ENCODE measurements at regions not wholly inside any gene's neighbourhood (a gene's known extent, or its start where the extent isn't known, plus 50 kb on each side); places are given as distances from the start of the nearest gene placed in this dataset.

DNA sequence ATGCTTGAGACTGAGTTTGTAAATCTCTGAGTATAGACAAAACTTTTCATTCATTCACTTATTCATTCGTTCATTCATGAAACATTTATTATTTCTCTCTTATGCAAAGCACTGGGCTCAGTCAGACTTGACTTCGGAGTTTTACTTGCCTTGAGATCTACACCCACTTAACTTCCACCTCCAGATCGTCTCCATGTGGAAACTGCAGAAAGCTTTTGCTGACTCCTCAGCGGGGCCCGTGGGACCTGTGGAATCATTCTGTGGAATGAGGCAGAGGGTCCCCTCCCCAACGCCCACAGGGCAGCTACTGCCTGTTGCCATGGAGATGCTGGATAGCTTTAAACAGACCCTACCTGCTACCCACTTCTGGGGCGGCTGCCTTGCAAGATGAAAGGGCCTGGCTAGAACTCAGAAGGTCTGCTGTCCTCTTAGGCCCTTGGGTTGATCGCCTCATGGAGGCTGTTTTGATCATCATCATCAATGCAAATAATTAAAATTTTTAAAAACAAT, 66.4 kb upstream of the KCNG1 start:
- no peak overlapping the region for H3K27ac ChIP-seq (ENCODE audit: insufficient read depth, low read length)
- no peak overlapping the region for H3K9ac ChIP-seq (ENCODE audit: low read depth, low read length)
- no TSS peak for BruUV-seq (replicated peaks)
- no peak overlapping the region for H2BK20ac ChIP-seq (ENCODE audit: low read depth, low read length)
- no peak for DNase-seq
- H3K4me1 ChIP-seq (ENCODE audit: control insufficient read depth, insufficient read depth, low read length), result no peaks in the 10 kb centered on the region
- H2AK5ac ChIP-seq (ENCODE audit: low read depth, low read length), result no peak overlapping the region
- no peak overlapping the region for H3K23ac ChIP-seq (ENCODE audit: low read depth, low read length)
- H2BK15ac ChIP-seq (ENCODE audit: low read depth, low read length), result no peak overlapping the region
- no peak overlapping the region for H3K4me2 ChIP-seq (ENCODE audit: low read depth, low read length)
- TF ChIP-seq BHLHE40 (IDR thresholded peaks at IDR 0.05; ENCODE audit: low read depth, low read length), result no peak
- no peak for TF ChIP-seq RCOR1 (IDR thresholded peaks at IDR 0.05; ENCODE audit: insufficient replicate concordance, low read length)
- TF ChIP-seq NFE2L2 (IDR thresholded peaks at IDR 0.05; ENCODE audit: low read depth, low read length), result no peak
- TF ChIP-seq, protein P1, sequence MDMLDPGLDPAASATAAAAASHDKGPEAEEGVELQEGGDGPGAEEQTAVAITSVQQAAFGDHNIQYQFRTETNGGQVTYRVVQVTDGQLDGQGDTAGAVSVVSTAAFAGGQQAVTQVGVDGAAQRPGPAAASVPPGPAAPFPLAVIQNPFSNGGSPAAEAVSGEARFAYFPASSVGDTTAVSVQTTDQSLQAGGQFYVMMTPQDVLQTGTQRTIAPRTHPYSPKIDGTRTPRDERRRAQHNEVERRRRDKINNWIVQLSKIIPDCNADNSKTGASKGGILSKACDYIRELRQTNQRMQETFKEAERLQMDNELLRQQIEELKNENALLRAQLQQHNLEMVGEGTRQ (IDR thresholded peaks at IDR 0.05; ENCODE audit: low read depth, low read length), result no peak
- TF ChIP-seq SMC3 (IDR thresholded peaks at IDR 0.05; ENCODE audit: low read depth, low read length), result no peak
- TF ChIP-seq CHD1 (IDR thresholded peaks at IDR 0.05; ENCODE audit: low read depth, low read length), result no peak
- TF ChIP-seq RAD21 (IDR thresholded peaks at IDR 0.05; ENCODE audit: low read length), result no peak
- no peak for TF ChIP-seq RFX5 (IDR thresholded peaks at IDR 0.05; ENCODE audit: low read depth, low read length)
- no peak for TF ChIP-seq FOS (IDR thresholded peaks at IDR 0.05; ENCODE audit: low read depth, low read length)
- TF ChIP-seq, protein P2, sequence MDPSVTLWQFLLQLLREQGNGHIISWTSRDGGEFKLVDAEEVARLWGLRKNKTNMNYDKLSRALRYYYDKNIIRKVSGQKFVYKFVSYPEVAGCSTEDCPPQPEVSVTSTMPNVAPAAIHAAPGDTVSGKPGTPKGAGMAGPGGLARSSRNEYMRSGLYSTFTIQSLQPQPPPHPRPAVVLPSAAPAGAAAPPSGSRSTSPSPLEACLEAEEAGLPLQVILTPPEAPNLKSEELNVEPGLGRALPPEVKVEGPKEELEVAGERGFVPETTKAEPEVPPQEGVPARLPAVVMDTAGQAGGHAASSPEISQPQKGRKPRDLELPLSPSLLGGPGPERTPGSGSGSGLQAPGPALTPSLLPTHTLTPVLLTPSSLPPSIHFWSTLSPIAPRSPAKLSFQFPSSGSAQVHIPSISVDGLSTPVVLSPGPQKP (IDR thresholded peaks at IDR 0.05; ENCODE audit: borderline replicate concordance, low read depth, low read length), result no peak
- no peak for TF ChIP-seq POLR2A (IDR thresholded peaks at IDR 0.05; ENCODE audit: low read depth, low read length)
- no peak for TF ChIP-seq MXI1 (IDR thresholded peaks at IDR 0.05; ENCODE audit: borderline replicate concordance, low read depth, low read length)
- TF ChIP-seq MAFK (IDR thresholded peaks at IDR 0.05; ENCODE audit: low read depth, low read length), result no peak
- TF ChIP-seq, protein P3, sequence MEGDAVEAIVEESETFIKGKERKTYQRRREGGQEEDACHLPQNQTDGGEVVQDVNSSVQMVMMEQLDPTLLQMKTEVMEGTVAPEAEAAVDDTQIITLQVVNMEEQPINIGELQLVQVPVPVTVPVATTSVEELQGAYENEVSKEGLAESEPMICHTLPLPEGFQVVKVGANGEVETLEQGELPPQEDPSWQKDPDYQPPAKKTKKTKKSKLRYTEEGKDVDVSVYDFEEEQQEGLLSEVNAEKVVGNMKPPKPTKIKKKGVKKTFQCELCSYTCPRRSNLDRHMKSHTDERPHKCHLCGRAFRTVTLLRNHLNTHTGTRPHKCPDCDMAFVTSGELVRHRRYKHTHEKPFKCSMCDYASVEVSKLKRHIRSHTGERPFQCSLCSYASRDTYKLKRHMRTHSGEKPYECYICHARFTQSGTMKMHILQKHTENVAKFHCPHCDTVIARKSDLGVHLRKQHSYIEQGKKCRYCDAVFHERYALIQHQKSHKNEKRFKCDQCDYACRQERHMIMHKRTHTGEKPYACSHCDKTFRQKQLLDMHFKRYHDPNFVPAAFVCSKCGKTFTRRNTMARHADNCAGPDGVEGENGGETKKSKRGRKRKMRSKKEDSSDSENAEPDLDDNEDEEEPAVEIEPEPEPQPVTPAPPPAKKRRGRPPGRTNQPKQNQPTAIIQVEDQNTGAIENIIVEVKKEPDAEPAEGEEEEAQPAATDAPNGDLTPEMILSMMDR (conservative IDR thresholded peaks at IDR 0.05; ENCODE audit: low read depth, low read length), result no peak
- H2BK5ac ChIP-seq (ENCODE audit: low read depth, low read length, poor library complexity, severe bottlenecking), result no peak overlapping the region
- H3K36me3 ChIP-seq (ENCODE audit: control insufficient read depth, insufficient read depth, low read length), result no peaks in the 10 kb centered on the region
- peaks cover 9% of the 10 kb centered on the region for H3K9me3 ChIP-seq (ENCODE audit: control insufficient read depth, insufficient read depth, low read length)
- no peak overlapping the region for H2AK9ac ChIP-seq (replicated peaks; ENCODE audit: low read depth, low read length, poor library complexity)
- H3K9me1 ChIP-seq (ENCODE audit: insufficient read depth, low read length), result no peaks in the 10 kb centered on the region
- H3K27me3 ChIP-seq (ENCODE audit: control insufficient read depth, insufficient read depth, low read length), result peaks cover 79% of the 10 kb centered on the region
- H3K18ac ChIP-seq (ENCODE audit: low read depth, low read length), result no peak overlapping the region
- no peak overlapping the region for H4K5ac ChIP-seq (ENCODE audit: low read depth, low read length)
- H3K14ac ChIP-seq (replicated peaks; ENCODE audit: low read depth, low read length), result no peak overlapping the region
- no peak overlapping the region for H2AFZ ChIP-seq (replicated peaks; ENCODE audit: low read length, poor library complexity)
- dilution Hi-C loops (cut with HindIII; ENCODE audit: low sequenced_read_pairs, unreplicated experiment) (no loop called here), intact Hi-C loops (cut with micrococcal nuclease) (no loop called here), in situ Hi-C loops (cut with MboI; ENCODE audit: low sequenced_read_pairs) (no loop called here)
- 71% methylated on average over 1 of the region's 8 CpGs; no CpG with 5 or more reads in 1 of the 2 experiments for WGBS, 2 experiments (ENCODE audit: extremely low coverage in 2 of 2, insufficient read length in 1 of 2)
- no peaks in the 10 kb centered on the region for H4K20me1 ChIP-seq (ENCODE audit: insufficient read depth, low read length)
- no peak overlapping the region for H4K8ac ChIP-seq (ENCODE audit: low read depth in 2 of 2, low read length in 2 of 2)
- no peak overlapping the region for H4K91ac ChIP-seq (ENCODE audit: insufficient read depth, low read depth, low read length)
- ATAC-seq (ENCODE audit: low read depth), result no peak
- H2BK120ac ChIP-seq (ENCODE audit: low read depth, low read length), result no peak overlapping the region
- no peak overlapping the region for H3K4me3 ChIP-seq (ENCODE audit: insufficient read depth, low read depth, low read length)
- H3K79me1 ChIP-seq (ENCODE audit: low read depth in 1 of 2, low read length in 2 of 2), result no peaks in the 10 kb centered on the region
- CTCF ChIA-PET, result no interaction called here
- H3K4ac ChIP-seq (ENCODE audit: low read depth, low read length), result no peak overlapping the region
- no peak overlapping the region for H3K56ac ChIP-seq (ENCODE audit: extremely low read depth, insufficient read depth, low read length)
- POLR2A ChIA-PET (ENCODE audit: unreplicated experiment), result no interaction called here

Measured in IMR-90 (cell line).